ENCODE measurements at regions not wholly inside any gene's neighbourhood (a gene's known extent, or its start where the extent isn't known, plus 50 kb on each side); places are given as distances from the start of the nearest gene placed in this dataset.

DNA sequence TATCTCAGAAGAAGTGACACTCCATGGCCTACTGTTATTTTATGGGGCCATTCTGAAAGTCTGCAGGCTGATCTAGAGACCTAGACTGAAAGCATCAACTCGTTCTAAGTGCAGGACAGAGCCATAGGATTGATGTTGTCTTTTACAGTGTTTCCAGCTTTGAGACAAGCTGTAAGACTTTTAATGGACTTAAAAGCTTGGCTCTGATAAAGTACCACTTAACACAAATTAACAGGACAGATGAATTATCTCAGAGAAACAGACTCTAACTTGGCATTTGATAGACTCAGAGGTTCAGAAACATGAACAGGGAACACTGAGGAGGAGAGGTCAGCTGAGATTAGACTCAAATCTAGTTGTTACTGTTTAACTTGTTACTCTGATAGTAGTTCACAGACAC lies 203.2 kb downstream of the TLR4 start:
- Mint-ChIP-seq H3K4me1 (no peaks in the 10 kb centered on the region), H3K9me3 (peaks cover 20 to 23% of the 10 kb centered on the region in 2 experiments; a peak in 4 of 5 replicates), H3K4me3 (no peak overlapping the region), H3K36me3 (ENCODE audit: insufficient read depth in 1 of 3, low read depth in 3 of 3) (peaks cover 0 to 13% (median 11%) of the 10 kb centered on the region in 3 experiments; a peak in 6 of 7 replicates), H3K27me3 (ENCODE audit: low read depth) (no peaks in the 10 kb centered on the region), H3K27ac (no peak overlapping the region)
- TF ChIP-seq, protein P1, sequence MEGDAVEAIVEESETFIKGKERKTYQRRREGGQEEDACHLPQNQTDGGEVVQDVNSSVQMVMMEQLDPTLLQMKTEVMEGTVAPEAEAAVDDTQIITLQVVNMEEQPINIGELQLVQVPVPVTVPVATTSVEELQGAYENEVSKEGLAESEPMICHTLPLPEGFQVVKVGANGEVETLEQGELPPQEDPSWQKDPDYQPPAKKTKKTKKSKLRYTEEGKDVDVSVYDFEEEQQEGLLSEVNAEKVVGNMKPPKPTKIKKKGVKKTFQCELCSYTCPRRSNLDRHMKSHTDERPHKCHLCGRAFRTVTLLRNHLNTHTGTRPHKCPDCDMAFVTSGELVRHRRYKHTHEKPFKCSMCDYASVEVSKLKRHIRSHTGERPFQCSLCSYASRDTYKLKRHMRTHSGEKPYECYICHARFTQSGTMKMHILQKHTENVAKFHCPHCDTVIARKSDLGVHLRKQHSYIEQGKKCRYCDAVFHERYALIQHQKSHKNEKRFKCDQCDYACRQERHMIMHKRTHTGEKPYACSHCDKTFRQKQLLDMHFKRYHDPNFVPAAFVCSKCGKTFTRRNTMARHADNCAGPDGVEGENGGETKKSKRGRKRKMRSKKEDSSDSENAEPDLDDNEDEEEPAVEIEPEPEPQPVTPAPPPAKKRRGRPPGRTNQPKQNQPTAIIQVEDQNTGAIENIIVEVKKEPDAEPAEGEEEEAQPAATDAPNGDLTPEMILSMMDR (conservative IDR thresholded peaks at IDR 0.05) = no peak
- no peak overlapping the region for H3K4me2 ChIP-seq (ENCODE audit: insufficient read depth, insufficient read length, low read length)
- no peak overlapping the region for H3T11ph ChIP-seq (ENCODE audit: low read length)
- H3K9ac ChIP-seq (ENCODE audit: extremely low read depth, insufficient read length, low read length) = no peak overlapping the region
- H2BK15ac ChIP-seq (ENCODE audit: low read depth, low read length) = no peak overlapping the region
- WGBS (ENCODE audit: extremely low coverage, insufficient read length, low lambda C conversion rate) = no CpG with 5 or more reads among the region's 1 CpG
- no peak overlapping the region for H4K8ac ChIP-seq (replicated peaks; ENCODE audit: insufficient read length, low read depth, low read length)
- no peak overlapping the region for H3K4ac ChIP-seq (ENCODE audit: low read depth, low read length)
- DNase-seq = no peak
- no peak overlapping the region for H3K27ac ChIP-seq (ENCODE audit: insufficient read length, low read depth, low read length)
- no peaks in the 10 kb centered on the region for H3K23me2 ChIP-seq (ENCODE audit: insufficient read length, low read depth, low read length, poor library complexity, severe bottlenecking)
- H3K27me3 ChIP-seq (ENCODE audit: insufficient read depth, low read length) = no peaks in the 10 kb centered on the region
- no peak overlapping the region for H3K56ac ChIP-seq (ENCODE audit: insufficient read length, low read depth, low read length)
- H2AFZ ChIP-seq (ENCODE audit: low read length) = no peak overlapping the region
- H3K79me2 ChIP-seq (ENCODE audit: insufficient read depth, low read length) = no peaks in the 10 kb centered on the region
- no peak overlapping the region for H3K23ac ChIP-seq (ENCODE audit: insufficient read length, low read depth, low read length)
- no peak overlapping the region for H3K18ac ChIP-seq (ENCODE audit: insufficient read length, low read depth, low read length)
- no peak overlapping the region for H2BK120ac ChIP-seq (ENCODE audit: low read depth, low read length, poor library complexity, severe bottlenecking)
- no peak overlapping the region for H2BK5ac ChIP-seq (ENCODE audit: insufficient read length, low read length)
- no peak overlapping the region for H4K5ac ChIP-seq (ENCODE audit: insufficient read length, low read depth, low read length)
- H2BK12ac ChIP-seq (ENCODE audit: insufficient read length, low read depth, low read length) = no peak overlapping the region
- H3K9me3 ChIP-seq (ENCODE audit: control insufficient read depth, low read depth, low read length) = no peaks in the 10 kb centered on the region
- H4K20me1 ChIP-seq (ENCODE audit: control insufficient read depth, insufficient read depth, insufficient read length) = no peaks in the 10 kb centered on the region
- no peaks in the 10 kb centered on the region for H3K4me1 ChIP-seq (ENCODE audit: insufficient read depth, low read length)
- H2AK5ac ChIP-seq (ENCODE audit: insufficient read length, low read length) = no peak overlapping the region
- H3K14ac ChIP-seq (ENCODE audit: insufficient read depth, low read length) = no peak overlapping the region
- no peak overlapping the region for H2BK20ac ChIP-seq (ENCODE audit: low read depth, low read length, poor library complexity, severe bottlenecking)
- H3K79me1 ChIP-seq (ENCODE audit: insufficient read depth, low read depth, low read length, poor library complexity, severe bottlenecking) = no peaks in the 10 kb centered on the region
- no peak overlapping the region for H4K91ac ChIP-seq (ENCODE audit: insufficient read length, low read depth, low read length)

All from H9 (cell line).